ENCODE measurements at regions not wholly inside any gene's neighbourhood (a gene's known extent, or its start where the extent isn't known, plus 50 kb on each side); places are given as distances from the start of the nearest gene placed in this dataset.

DNA sequence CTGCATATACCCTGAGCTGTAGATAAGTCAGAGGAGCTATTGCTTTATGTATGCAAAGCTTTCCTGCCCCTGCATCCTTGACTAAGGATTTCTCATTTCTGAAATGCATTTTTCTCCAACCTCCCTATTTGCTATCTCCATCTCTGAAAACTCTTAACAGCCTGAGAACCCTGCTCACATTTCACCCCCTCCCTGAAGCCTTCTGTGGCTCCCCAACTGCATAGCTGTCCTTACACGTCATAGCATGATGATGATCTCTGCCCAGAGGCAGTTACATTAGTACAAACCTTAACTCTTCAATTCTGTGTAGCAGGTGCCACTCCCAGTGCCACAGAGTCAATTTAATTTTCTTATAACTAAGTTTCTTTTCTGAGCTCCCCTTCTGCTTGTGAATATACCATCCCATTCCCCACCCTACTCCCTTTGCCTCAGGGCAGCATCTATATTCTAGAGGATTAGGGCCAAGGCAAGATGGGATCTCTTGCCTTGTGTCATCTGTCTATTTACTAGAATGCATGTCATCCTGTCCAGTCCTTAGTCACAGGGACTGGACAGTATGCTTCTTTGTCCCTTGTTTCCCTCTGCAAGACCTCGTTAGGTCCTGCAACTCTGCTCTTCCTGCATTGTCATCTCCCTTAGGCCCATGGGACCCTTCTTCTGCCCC, 149.7 kb upstream of the SPRY4 start:
- no peak overlapping the region for H3K27ac ChIP-seq
- TF ChIP-seq, protein P1, sequence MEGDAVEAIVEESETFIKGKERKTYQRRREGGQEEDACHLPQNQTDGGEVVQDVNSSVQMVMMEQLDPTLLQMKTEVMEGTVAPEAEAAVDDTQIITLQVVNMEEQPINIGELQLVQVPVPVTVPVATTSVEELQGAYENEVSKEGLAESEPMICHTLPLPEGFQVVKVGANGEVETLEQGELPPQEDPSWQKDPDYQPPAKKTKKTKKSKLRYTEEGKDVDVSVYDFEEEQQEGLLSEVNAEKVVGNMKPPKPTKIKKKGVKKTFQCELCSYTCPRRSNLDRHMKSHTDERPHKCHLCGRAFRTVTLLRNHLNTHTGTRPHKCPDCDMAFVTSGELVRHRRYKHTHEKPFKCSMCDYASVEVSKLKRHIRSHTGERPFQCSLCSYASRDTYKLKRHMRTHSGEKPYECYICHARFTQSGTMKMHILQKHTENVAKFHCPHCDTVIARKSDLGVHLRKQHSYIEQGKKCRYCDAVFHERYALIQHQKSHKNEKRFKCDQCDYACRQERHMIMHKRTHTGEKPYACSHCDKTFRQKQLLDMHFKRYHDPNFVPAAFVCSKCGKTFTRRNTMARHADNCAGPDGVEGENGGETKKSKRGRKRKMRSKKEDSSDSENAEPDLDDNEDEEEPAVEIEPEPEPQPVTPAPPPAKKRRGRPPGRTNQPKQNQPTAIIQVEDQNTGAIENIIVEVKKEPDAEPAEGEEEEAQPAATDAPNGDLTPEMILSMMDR (conservative IDR thresholded peaks at IDR 0.05) = no peak

DNA sequence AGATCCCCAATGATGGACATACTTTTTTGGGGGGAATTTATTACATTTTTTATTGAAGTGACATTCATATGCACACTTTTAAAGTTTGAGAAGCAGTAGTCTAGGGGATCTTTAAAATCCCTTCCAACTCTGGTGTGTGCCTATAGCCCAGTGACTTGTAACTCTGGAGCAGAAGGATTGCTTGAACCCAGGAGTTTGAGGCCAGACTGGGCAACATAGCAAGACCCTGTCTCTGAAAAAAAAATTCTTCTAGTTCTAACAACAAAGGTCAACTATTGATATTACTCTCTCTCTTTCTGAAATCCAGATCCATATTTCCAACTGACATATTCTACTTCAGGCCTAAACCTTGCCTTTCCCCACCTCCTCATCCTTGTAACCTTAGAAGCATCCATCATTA, 148.2 kb upstream of the SPRY4 start:
- H3K27ac ChIP-seq = no peak overlapping the region
- TF ChIP-seq, protein P1 (conservative IDR thresholded peaks at IDR 0.05) = no peak

DNA sequence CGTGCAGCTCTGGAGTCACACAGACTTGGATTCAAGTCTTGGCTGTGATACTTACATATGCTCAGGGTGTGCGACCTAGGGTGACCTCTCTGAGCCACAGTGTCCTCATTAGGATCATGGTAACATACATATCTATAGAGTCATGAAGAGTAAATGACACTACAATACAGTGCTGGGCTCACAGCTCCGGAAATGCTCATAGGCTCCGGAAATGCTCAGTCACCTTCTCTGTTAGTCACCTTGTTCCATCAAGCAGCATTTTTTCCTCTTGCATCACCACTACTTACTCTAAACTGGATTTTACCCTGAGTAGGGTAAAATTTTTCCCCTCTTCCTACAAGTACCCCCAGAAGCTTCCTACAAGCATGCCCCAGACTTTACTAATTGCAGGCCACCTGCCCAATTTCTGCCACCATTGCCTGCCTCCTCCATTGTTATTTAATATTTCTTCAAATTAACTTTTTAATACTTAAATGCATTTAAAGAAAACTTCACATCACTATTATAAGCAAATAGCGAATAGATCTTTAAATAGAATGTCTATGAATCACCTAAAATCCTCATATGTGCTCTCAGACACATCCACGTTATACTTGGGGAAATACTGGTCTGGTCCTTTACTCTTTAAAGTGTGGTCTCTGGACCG, 147.6 kb upstream of the SPRY4 start:
- no peak overlapping the region for H3K27ac ChIP-seq
- TF ChIP-seq, protein P1 (conservative IDR thresholded peaks at IDR 0.05) = no peak

DNA sequence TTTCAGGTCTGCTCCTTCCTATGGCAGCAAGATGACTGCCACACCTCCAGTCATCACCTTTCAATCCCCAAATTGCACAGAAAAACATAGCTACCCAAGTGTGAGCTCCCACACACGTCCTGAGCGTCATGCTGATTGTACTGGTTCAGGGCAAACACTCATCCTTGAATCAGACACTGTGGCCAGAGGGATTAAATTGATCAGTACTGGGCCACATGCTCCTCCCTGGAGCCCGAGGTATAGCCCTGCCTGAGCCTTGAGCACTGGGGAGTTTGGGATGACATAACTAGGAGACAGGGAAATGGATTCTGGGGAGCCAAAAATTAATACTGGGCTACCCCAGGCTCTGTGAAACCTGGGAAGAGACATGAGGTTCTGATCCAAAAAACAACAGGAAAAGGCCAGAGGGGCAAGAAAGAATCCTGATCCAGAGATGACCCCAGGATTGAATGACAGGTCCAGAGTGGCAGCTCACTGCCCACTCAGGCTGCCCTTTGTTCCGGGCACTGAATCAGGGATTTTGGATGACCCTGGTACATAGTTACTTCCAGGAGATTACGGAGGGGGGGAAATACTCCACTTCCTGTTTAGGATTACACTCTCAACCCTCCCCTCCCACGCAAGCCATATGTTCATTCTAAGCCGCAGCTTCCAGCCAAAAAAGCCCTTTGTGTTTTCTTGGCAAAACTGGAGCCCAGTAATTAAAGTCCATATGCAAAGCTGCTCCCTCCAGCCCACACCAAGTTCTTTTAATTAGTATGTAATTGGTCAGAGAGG, 141.6 kb upstream of the SPRY4 start:
- H3K27ac ChIP-seq = no peak overlapping the region
- TF ChIP-seq, protein P1 (conservative IDR thresholded peaks at IDR 0.05) = no peak

DNA sequence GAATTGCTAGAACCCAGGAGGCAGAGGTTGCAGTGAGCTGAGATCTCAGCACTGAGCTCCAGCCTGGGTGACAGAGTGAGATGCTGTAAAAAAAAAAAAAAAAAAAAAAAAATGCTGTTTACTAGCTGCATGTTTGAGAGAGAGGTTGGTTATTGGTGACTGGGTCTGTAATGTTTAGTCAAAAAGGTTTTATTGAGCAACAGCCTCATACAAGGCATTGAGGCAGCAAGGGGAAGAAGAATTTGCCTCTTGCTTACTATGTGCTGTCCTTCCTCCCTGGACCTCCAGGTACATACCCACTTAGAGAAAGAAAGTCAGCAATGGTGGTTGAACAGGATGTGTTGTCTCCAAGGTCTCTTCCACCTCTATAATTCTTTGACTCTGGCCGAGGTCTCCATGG, 140.7 kb upstream of the SPRY4 start:
- no peak overlapping the region for H3K27ac ChIP-seq
- TF ChIP-seq, protein P1 (conservative IDR thresholded peaks at IDR 0.05) = no peak

DNA sequence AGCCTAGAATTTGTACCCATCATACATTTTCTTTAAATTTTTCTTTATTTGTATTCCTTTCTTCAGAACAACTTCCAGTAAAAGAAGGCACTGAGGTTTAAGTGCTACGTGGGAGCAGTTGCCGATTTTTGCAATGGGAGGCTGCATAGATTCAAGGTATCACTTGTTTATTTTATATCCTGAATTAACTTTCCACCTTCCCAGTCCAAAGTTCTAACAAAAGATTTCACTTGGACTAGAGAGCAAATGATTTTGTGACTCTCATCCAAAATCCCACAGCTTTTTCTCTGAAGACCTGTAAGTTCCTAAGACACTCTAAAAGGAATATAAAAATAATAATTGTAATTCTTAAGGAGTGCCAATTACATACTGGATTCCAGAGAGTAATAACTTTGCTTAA, 139.1 kb upstream of the SPRY4 start:
- H3K27ac ChIP-seq = no peak overlapping the region
- TF ChIP-seq, protein P1 (conservative IDR thresholded peaks at IDR 0.05) = no peak

DNA sequence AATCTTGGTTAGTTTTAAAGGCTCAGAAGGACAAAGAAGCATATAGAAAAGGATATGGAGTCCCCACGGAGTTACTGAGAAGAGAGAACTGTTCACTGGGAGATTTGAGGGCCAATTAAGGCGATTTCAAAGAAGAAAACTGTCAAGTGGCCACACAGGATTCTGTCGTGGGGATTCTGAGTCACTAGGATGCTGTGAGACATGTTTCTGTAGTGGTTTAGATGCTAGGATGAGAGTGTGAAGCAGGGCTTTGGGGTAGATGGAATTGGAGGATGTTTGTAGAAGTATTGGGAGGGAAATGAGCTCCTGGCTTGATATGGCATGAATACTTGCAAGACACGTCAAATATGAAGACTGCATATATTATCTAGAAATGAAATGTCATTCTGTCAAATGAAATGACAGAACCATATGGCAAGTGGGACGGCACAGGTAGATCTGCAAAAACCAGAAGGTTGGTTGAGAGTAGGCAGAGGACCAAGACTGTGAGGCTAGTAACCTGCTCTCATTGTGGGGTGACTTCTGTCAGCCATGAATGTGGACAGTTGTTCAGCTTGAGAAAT, 136.3 kb upstream of the SPRY4 start:
- TF ChIP-seq, protein P1 (conservative IDR thresholded peaks at IDR 0.05) = no peak

More for the DNA sequence above, 136.3 kb upstream of the SPRY4 start:
- no peak overlapping the region for H3K27ac ChIP-seq

Measured in VCaP (cell line).